ENCODE measurements at regions not wholly inside any gene's neighbourhood (a gene's known extent, or its start where the extent isn't known, plus 50 kb on each side); places are given as distances from the start of the nearest gene placed in this dataset.

DNA sequence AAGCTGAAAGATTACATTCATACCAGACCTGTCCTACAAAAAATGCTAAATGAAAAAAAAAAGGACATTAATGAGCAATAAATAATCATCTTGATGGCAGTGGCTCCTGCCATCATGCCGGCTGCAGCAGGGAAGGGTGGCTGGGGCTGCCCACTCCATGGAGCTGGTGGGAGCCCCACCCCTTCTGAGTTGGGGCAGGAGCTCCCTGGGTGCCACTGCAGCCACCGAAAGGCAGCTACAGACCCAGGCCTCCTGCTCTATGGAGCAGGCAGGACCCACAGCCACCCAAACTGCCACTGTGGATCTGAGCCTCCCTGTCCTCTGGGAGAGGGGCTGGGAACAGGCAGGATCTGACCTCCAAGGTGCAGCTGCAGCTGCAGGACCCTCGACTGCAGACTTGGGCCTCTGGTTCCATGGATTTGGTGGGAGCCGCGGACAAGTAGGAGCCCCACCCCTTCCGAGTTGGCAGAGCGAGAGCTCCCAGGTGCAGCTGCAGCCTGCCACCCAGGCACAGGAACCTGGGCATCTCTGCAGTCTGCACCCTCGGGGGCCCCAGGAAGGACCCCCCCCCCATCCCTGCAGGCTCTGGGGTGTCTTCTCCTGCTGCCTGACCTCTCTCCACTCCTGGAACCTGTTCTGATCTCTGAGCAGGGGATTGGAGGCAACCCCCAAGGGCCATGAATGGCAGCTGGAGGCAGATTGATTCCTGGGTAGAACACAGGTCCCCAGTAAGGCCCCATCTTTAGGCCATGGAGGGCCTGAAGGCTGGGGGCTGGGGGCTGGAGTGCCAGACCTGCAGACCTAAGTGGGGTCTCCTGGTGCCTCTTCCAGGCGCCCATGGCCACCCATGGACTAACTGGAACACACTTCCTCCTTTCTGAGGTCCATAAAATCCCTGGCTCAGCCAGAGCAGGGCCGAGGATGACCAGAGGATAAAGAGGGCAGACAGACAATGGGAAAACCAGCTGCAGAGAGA lies 70.4 kb upstream of the TTC14 start:
- Mint-ChIP-seq H3K4me1 (no peaks in the 10 kb centered on the region), H3K27ac (no peak overlapping the region), H3K27me3 (ENCODE audit: low read depth) (no peaks in the 10 kb centered on the region), H3K4me3 (no peak overlapping the region), H3K36me3 (no peaks in the 10 kb centered on the region), H3K9me3 (no peaks in the 10 kb centered on the region)
- ChIA-PET POLR2A (no interaction called here), CTCF (no interaction called here)
- no peak for DNase-seq (ENCODE audit: low spot score)
- TF ChIP-seq, protein P1, sequence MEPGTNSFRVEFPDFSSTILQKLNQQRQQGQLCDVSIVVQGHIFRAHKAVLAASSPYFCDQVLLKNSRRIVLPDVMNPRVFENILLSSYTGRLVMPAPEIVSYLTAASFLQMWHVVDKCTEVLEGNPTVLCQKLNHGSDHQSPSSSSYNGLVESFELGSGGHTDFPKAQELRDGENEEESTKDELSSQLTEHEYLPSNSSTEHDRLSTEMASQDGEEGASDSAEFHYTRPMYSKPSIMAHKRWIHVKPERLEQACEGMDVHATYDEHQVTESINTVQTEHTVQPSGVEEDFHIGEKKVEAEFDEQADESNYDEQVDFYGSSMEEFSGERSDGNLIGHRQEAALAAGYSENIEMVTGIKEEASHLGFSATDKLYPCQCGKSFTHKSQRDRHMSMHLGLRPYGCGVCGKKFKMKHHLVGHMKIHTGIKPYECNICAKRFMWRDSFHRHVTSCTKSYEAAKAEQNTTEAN (CRISPR knock-in tag; IDR thresholded peaks at IDR 0.05) = no peak
- TF ChIP-seq FOXJ3 (CRISPR knock-in tag; IDR thresholded peaks at IDR 0.05; ENCODE audit: borderline replicate concordance) (no peak), NR3C1 (CRISPR knock-in tag; conservative IDR thresholded peaks at IDR 0.05; ENCODE audit: low read depth) (no peak), OVOL2 (CRISPR knock-in tag; IDR thresholded peaks at IDR 0.05; ENCODE audit: borderline replicate concordance) (no peak), TP53 (CRISPR knock-in tag; IDR thresholded peaks at IDR 0.05) (no peak), ETV6 (CRISPR knock-in tag; IDR thresholded peaks at IDR 0.05) (no peak), ATF1 (CRISPR knock-in tag; IDR thresholded peaks at IDR 0.05) (no peak), HMGA2 (CRISPR knock-in tag; IDR thresholded peaks at IDR 0.05) (no peak), JUN (CRISPR knock-in tag; IDR thresholded peaks at IDR 0.05) (no peak), ZNF396 (CRISPR knock-in tag; IDR thresholded peaks at IDR 0.05; ENCODE audit: borderline replicate concordance) (no peak), GRHL2 (CRISPR knock-in tag; IDR thresholded peaks at IDR 0.05; ENCODE audit: insufficient replicate concordance, severe bottlenecking) (no peak), NFE2L1 (CRISPR knock-in tag; IDR thresholded peaks at IDR 0.05) (no peak)
- TF ChIP-seq, protein P2, sequence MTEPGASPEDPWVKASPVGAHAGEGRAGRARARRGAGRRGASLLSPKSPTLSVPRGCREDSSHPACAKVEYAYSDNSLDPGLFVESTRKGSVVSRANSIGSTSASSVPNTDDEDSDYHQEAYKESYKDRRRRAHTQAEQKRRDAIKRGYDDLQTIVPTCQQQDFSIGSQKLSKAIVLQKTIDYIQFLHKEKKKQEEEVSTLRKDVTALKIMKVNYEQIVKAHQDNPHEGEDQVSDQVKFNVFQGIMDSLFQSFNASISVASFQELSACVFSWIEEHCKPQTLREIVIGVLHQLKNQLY (CRISPR knock-in tag; IDR thresholded peaks at IDR 0.05) = no peak
- TF ChIP-seq, protein P3, sequence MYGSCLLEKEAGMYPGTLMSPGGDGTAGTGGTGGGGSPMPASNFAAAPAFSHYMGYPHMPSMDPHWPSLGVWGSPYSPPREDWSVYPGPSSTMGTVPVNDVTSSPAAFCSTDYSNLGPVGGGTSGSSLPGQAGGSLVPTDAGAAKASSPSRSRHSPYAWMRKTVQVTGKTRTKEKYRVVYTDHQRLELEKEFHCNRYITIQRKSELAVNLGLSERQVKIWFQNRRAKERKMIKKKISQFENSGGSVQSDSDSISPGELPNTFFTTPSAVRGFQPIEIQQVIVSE (CRISPR knock-in tag; IDR thresholded peaks at IDR 0.05; ENCODE audit: borderline replicate concordance) = no peak
- TF ChIP-seq, protein P4, sequence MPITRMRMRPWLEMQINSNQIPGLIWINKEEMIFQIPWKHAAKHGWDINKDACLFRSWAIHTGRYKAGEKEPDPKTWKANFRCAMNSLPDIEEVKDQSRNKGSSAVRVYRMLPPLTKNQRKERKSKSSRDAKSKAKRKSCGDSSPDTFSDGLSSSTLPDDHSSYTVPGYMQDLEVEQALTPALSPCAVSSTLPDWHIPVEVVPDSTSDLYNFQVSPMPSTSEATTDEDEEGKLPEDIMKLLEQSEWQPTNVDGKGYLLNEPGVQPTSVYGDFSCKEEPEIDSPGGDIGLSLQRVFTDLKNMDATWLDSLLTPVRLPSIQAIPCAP (CRISPR knock-in tag; IDR thresholded peaks at IDR 0.05) = no peak
- TF ChIP-seq, protein P5, sequence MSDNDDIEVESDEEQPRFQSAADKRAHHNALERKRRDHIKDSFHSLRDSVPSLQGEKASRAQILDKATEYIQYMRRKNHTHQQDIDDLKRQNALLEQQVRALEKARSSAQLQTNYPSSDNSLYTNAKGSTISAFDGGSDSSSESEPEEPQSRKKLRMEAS (CRISPR knock-in tag; IDR thresholded peaks at IDR 0.05) = no peak
- TF ChIP-seq, protein P6, sequence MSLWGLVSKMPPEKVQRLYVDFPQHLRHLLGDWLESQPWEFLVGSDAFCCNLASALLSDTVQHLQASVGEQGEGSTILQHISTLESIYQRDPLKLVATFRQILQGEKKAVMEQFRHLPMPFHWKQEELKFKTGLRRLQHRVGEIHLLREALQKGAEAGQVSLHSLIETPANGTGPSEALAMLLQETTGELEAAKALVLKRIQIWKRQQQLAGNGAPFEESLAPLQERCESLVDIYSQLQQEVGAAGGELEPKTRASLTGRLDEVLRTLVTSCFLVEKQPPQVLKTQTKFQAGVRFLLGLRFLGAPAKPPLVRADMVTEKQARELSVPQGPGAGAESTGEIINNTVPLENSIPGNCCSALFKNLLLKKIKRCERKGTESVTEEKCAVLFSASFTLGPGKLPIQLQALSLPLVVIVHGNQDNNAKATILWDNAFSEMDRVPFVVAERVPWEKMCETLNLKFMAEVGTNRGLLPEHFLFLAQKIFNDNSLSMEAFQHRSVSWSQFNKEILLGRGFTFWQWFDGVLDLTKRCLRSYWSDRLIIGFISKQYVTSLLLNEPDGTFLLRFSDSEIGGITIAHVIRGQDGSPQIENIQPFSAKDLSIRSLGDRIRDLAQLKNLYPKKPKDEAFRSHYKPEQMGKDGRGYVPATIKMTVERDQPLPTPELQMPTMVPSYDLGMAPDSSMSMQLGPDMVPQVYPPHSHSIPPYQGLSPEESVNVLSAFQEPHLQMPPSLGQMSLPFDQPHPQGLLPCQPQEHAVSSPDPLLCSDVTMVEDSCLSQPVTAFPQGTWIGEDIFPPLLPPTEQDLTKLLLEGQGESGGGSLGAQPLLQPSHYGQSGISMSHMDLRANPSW (CRISPR knock-in tag; conservative IDR thresholded peaks at IDR 0.05; ENCODE audit: low read depth) = no peak
- TF ChIP-seq, protein P7, sequence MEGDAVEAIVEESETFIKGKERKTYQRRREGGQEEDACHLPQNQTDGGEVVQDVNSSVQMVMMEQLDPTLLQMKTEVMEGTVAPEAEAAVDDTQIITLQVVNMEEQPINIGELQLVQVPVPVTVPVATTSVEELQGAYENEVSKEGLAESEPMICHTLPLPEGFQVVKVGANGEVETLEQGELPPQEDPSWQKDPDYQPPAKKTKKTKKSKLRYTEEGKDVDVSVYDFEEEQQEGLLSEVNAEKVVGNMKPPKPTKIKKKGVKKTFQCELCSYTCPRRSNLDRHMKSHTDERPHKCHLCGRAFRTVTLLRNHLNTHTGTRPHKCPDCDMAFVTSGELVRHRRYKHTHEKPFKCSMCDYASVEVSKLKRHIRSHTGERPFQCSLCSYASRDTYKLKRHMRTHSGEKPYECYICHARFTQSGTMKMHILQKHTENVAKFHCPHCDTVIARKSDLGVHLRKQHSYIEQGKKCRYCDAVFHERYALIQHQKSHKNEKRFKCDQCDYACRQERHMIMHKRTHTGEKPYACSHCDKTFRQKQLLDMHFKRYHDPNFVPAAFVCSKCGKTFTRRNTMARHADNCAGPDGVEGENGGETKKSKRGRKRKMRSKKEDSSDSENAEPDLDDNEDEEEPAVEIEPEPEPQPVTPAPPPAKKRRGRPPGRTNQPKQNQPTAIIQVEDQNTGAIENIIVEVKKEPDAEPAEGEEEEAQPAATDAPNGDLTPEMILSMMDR (IDR thresholded peaks at IDR 0.05) = no peak
- TF ChIP-seq, protein P8, sequence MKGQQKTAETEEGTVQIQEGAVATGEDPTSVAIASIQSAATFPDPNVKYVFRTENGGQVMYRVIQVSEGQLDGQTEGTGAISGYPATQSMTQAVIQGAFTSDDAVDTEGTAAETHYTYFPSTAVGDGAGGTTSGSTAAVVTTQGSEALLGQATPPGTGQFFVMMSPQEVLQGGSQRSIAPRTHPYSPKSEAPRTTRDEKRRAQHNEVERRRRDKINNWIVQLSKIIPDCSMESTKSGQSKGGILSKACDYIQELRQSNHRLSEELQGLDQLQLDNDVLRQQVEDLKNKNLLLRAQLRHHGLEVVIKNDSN (CRISPR knock-in tag; IDR thresholded peaks at IDR 0.05) = no peak
- TF ChIP-seq, protein P9, sequence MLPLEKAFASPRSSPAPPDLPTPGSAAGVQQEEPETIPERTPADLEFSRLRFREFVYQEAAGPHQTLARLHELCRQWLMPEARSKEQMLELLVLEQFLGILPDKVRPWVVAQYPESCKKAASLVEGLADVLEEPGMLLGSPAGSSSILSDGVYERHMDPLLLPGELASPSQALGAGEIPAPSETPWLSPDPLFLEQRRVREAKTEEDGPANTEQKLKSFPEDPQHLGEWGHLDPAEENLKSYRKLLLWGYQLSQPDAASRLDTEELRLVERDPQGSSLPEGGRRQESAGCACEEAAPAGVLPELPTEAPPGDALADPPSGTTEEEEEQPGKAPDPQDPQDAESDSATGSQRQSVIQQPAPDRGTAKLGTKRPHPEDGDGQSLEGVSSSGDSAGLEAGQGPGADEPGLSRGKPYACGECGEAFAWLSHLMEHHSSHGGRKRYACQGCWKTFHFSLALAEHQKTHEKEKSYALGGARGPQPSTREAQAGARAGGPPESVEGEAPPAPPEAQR (CRISPR knock-in tag; IDR thresholded peaks at IDR 0.05) = no peak
- no peak for ATAC-seq

Measured in WTC11 (cell line).